HEK293 (cell line): ENCODE measurements at regions not wholly inside any gene's neighbourhood (a gene's known extent, or its start where the extent isn't known, plus 50 kb on each side); places are given as distances from the start of the nearest gene placed in this dataset.

Experiments used
- CTCF ChIA-PET: fragments of 350-600 bp; formaldehyde crosslinking; extraction: SDS; loops from one replicate; lab custom pipeline; 2021; ENCODE audit warnings: antibody characterized with exemption; lab: Yijun Ruan, JAX
- POLR2A ChIA-PET: fragments of 300-600 bp; formaldehyde crosslinking; extraction: SDS; loops from one replicate; lab custom pipeline; 2020; ENCODE audit warnings: antibody characterized with exemption, inconsistent platforms; lab: Yijun Ruan, JAX
- H3K27ac ChIP-seq: fragments of 200-500 bp; sonication (Bioruptor generic); 2 replicates; pipeline ENCODE4 v1.5.1; 2014; ENCODE audit warnings: low read depth, low read length, control low read depth, inconsistent platforms; ENCODE audit errors: extremely low read depth
- H3K36me3 ChIP-seq, 2 experiments: fragments of 200-500 bp in 1 of 2; sonication (Bioruptor generic) in 1 of 2; 1 replicate in 1 of 2; 2 replicates in 1 of 2; pipeline ENCODE4 v1.5.1; 2014 to 2017; ENCODE audit warnings: inconsistent platforms in 2 of 2, low read length in 2 of 2; ENCODE audit not compliant: control insufficient read depth in 2 of 2, insufficient read depth in 1 of 2
- H3K4me1 ChIP-seq: fragments of 200-500 bp; sonication (Bioruptor generic); 2 replicates; pipeline ENCODE4 v1.5.1; 2014; ENCODE audit warnings: mild to moderate bottlenecking, low read length, inconsistent platforms; ENCODE audit not compliant: control insufficient read depth, insufficient read depth
- H3K4me3 ChIP-seq: 2 replicates; pipeline ENCODE4 v1.5.1; 2011; ENCODE audit warnings: low read depth, mild to moderate bottlenecking, control low read depth, low read length, moderate library complexity
- H3K9me3 ChIP-seq: fragments of 200-500 bp; sonication (Bioruptor generic); 2 replicates; pipeline ENCODE4 v1.5.1; 2014; ENCODE audit warnings: low read depth, low read length, inconsistent platforms; ENCODE audit not compliant: control insufficient read depth, insufficient read depth
- HOXC10 ChIP-seq: sonication (generic); formaldehyde crosslinking; IDR thresholded peaks from 2 replicates; pipeline ENCODE4 v1.8.1; 2023; ENCODE audit warnings: mild to moderate bottlenecking, missing genetic modification reagents
- KLF16 ChIP-seq: fragments of 450-650 bp; formaldehyde crosslinking; IDR thresholded peaks from 2 replicates; pipeline ENCODE4 v1.5.1; 2017; ENCODE audit warnings: missing biosample characterization, missing genetic modification characterization
- OSR2 ChIP-seq: fragments of 450-650 bp; formaldehyde crosslinking; IDR thresholded peaks from 2 replicates; pipeline ENCODE4 v1.5.1; 2016; ENCODE audit warnings: missing biosample characterization, missing genetic modification characterization
- RBAK ChIP-seq: fragments of 450-650 bp; formaldehyde crosslinking; IDR thresholded peaks from 2 replicates; pipeline ENCODE4 v1.5.1; 2016; ENCODE audit warnings: missing biosample characterization, missing genetic modification characterization
- TCF7L2 ChIP-seq: IDR thresholded peaks from 2 replicates; pipeline ENCODE4 v1.6.1; 2011; ENCODE audit warnings: low read depth, mild to moderate bottlenecking, inconsistent platforms, low read length, moderate library complexity, borderline replicate concordance
- YY2 ChIP-seq: fragments of 450-650 bp; formaldehyde crosslinking; IDR thresholded peaks from 2 replicates; pipeline ENCODE4 v1.5.1; 2016; ENCODE audit warnings: missing biosample characterization, missing genetic modification characterization
- ZBTB17 ChIP-seq: fragments of 450-650 bp; formaldehyde crosslinking; IDR thresholded peaks from 2 replicates; pipeline ENCODE4 v1.5.1; 2016; ENCODE audit warnings: missing biosample characterization, missing genetic modification characterization
- ZBTB21 ChIP-seq: fragments of 450-650 bp; formaldehyde crosslinking; IDR thresholded peaks from 2 replicates; pipeline ENCODE4 v1.5.1; 2017; ENCODE audit warnings: missing biosample characterization, missing genetic modification characterization
- ZBTB44 ChIP-seq: fragments of 450-650 bp; IDR thresholded peaks from 2 replicates; pipeline ENCODE4 v1.5.1; 2018; ENCODE audit warnings: missing biosample characterization, mild to moderate bottlenecking, missing genetic modification characterization
- ZIC2 ChIP-seq: fragments of 450-650 bp; formaldehyde crosslinking; IDR thresholded peaks from 2 replicates; pipeline ENCODE4 v1.5.1; 2016; ENCODE audit warnings: missing biosample characterization, missing genetic modification characterization
- ZNF146 ChIP-seq: fragments of 450-650 bp; formaldehyde crosslinking; IDR thresholded peaks from 2 replicates; pipeline ENCODE4 v1.5.1; 2016; ENCODE audit warnings: missing biosample characterization, missing genetic modification characterization
- ZNF214 ChIP-seq: fragments of 450-650 bp; formaldehyde crosslinking; IDR thresholded peaks from 2 replicates; pipeline ENCODE4 v1.5.1; 2017; ENCODE audit warnings: missing biosample characterization, mild to moderate bottlenecking, missing genetic modification characterization, borderline replicate concordance
- ZNF341 ChIP-seq: fragments of 450-650 bp; formaldehyde crosslinking; IDR thresholded peaks from 2 replicates; pipeline ENCODE4; 2016; ENCODE audit warnings: low read depth, missing biosample characterization, missing genetic modification characterization
- ZNF398 ChIP-seq: fragments of 450-650 bp; formaldehyde crosslinking; IDR thresholded peaks from 2 replicates; pipeline ENCODE4 v1.5.1; 2017; ENCODE audit warnings: missing biosample characterization, missing genetic modification characterization
- ZNF423 ChIP-seq: fragments of 450-650 bp; formaldehyde crosslinking; IDR thresholded peaks from 2 replicates; pipeline ENCODE4 v1.5.1; 2016; ENCODE audit warnings: missing biosample characterization, missing genetic modification characterization
- ZNF473 ChIP-seq: fragments of 450-650 bp; formaldehyde crosslinking; IDR thresholded peaks from 2 replicates; pipeline ENCODE4 v1.5.1; 2017; ENCODE audit warnings: missing biosample characterization, missing genetic modification characterization
- ZNF510 ChIP-seq: fragments of 450-650 bp; formaldehyde crosslinking; IDR thresholded peaks from 2 replicates; pipeline ENCODE4 v1.5.1; 2018; ENCODE audit warnings: mild to moderate bottlenecking, missing genetic modification characterization, missing biosample characterization; ENCODE audit not compliant: insufficient replicate concordance
- ZNF561 ChIP-seq: fragments of 450-650 bp; IDR thresholded peaks from 2 replicates; pipeline ENCODE4 v1.5.1; 2018; ENCODE audit warnings: missing biosample characterization, missing genetic modification characterization, borderline replicate concordance
- ZNF654 ChIP-seq: fragments of 450-650 bp; formaldehyde crosslinking; IDR thresholded peaks from 2 replicates; pipeline ENCODE4 v1.5.1; 2016; ENCODE audit warnings: low read depth, missing biosample characterization, missing genetic modification characterization
- ZNF701 ChIP-seq: fragments of 450-650 bp; formaldehyde crosslinking; IDR thresholded peaks from 2 replicates; pipeline ENCODE4 v1.5.1; 2016; ENCODE audit warnings: missing biosample characterization, missing genetic modification characterization
- ZNF768 ChIP-seq: fragments of 450-650 bp; formaldehyde crosslinking; IDR thresholded peaks from 2 replicates; pipeline ENCODE4 v1.5.1; 2018; ENCODE audit warnings: missing biosample characterization, mild to moderate bottlenecking, missing genetic modification characterization
- ZNF792 ChIP-seq: fragments of 450-650 bp; formaldehyde crosslinking; IDR thresholded peaks from 2 replicates; pipeline ENCODE4 v1.5.1; 2016; ENCODE audit warnings: missing biosample characterization, missing genetic modification characterization
- ZSCAN16 ChIP-seq: fragments of 450-650 bp; formaldehyde crosslinking; IDR thresholded peaks from 2 replicates; pipeline ENCODE4 v1.5.1; 2016; ENCODE audit warnings: missing biosample characterization, missing genetic modification characterization
- ZSCAN18 ChIP-seq: fragments of 450-650 bp; formaldehyde crosslinking; IDR thresholded peaks from 2 replicates; pipeline ENCODE4 v1.5.1; 2016; ENCODE audit warnings: missing biosample characterization, missing genetic modification characterization
- ZSCAN4 ChIP-seq: fragments of 450-650 bp; formaldehyde crosslinking; IDR thresholded peaks from 2 replicates; pipeline ENCODE4 v1.5.1; 2017; ENCODE audit warnings: missing biosample characterization, missing genetic modification characterization

- TF ChIP-seq ZSCAN4 (tag by site-specific recombination) (no peak), KLF16 (no peak), ZIC2 (tag by site-specific recombination) (no peak), YY2 (tag by site-specific recombination) (no peak), OSR2 (tag by site-specific recombination) (no peak), ZNF654 (tag by site-specific recombination) (no peak), ZNF768 (no peak)
Observed at GRCh38 chr11:38169286-38169685, 1571.2 kb upstream of the RAG2 start (continued).

- POLR2A ChIA-PET: no interaction called here
- no peaks in the 10 kb centered on the region for H3K36me3 ChIP-seq
- TF ChIP-seq ZNF473 (tag by site-specific recombination) (no peak), ZNF398 (tag by site-specific recombination) (no peak), ZNF701 (no peak), ZNF214 (no peak), ZNF423 (tag by site-specific recombination) (no peak), ZNF341 (tag by site-specific recombination) (no peak)
- TF ChIP-seq, all 188 proteins: peak for 0
- Histone ChIP-seq H3K4me1 (no peaks in the 10 kb centered on the region), H3K9me3 (no peaks in the 10 kb centered on the region), H3K27ac (no peak overlapping the region), H3K4me3 (no peak overlapping the region)
- CTCF ChIA-PET: no interaction called here
Observed at GRCh38 chr11:38163526-38163925, 1565.5 kb upstream of the RAG2 start.

GRCh38 chr11:38160433-38160832, 1562.4 kb upstream of the RAG2 start:
- POLR2A ChIA-PET: no interaction called here
- Histone ChIP-seq H3K4me3 (no peak overlapping the region), H3K9me3 (no peaks in the 10 kb centered on the region), H3K27ac (no peak overlapping the region), H3K4me1 (no peaks in the 10 kb centered on the region), H3K36me3 (no peaks in the 10 kb centered on the region)
- no peak for TF ChIP-seq ZBTB44 (tag by site-specific recombination)
- no peak for TF ChIP-seq TCF7L2
- no peak for TF ChIP-seq HOXC10
- CTCF ChIA-PET: no interaction called here

GRCh38 chr11:38159038-38159437, 1561.0 kb upstream of the RAG2 start:
- Histone ChIP-seq H3K36me3 (no peaks in the 10 kb centered on the region), H3K4me1 (no peaks in the 10 kb centered on the region), H3K27ac (no peak overlapping the region), H3K9me3 (no peaks in the 10 kb centered on the region), H3K4me3 (no peak overlapping the region)
- CTCF ChIA-PET: no interaction called here
- POLR2A ChIA-PET: no interaction called here
- no peak for TF ChIP-seq ZNF510 (tag by site-specific recombination)
- no peak for TF ChIP-seq ZBTB21 (tag by site-specific recombination)
- TF ChIP-seq ZNF146: no peak
- TF ChIP-seq ZBTB17: no peak
- no peak for TF ChIP-seq ZNF561 (tag by site-specific recombination)
- no peak for TF ChIP-seq RBAK (tag by site-specific recombination)
- no peak for TF ChIP-seq ZSCAN16 (tag by site-specific recombination)
- TF ChIP-seq ZSCAN18 (tag by site-specific recombination): no peak
- no peak for TF ChIP-seq ZNF792 (tag by site-specific recombination)
